WTC11 (cell line): ENCODE measurements at regions not wholly inside any gene's neighbourhood (a gene's known extent, or its start where the extent isn't known, plus 50 kb on each side); places are given as distances from the start of the nearest gene placed in this dataset.

ENCODE experiments used
- CREM ChIP-seq: sonication (generic); formaldehyde crosslinking; IDR thresholded peaks from 2 replicates; pipeline ENCODE4 v1.8.1; 2022; ENCODE audit warnings: mild to moderate bottlenecking, missing genetic modification reagents, moderate library complexity
- HMGA2 ChIP-seq: fragments of 250-450 bp; sonication (Bioruptor Pico); IDR thresholded peaks from 2 replicates; pipeline ENCODE4 v1.4.0; 2021; ENCODE audit warnings: mild to moderate bottlenecking, moderate library complexity
- TEAD4 ChIP-seq: sonication (generic); formaldehyde crosslinking; IDR thresholded peaks from 2 replicates; pipeline ENCODE4 v1.8.0; 2022; ENCODE audit warnings: mild to moderate bottlenecking, missing genetic modification reagents
- TF ChIP-seq, protein P1 (sequence below): sonication (generic); formaldehyde crosslinking; IDR thresholded peaks from 2 replicates; pipeline ENCODE4 v1.8.1; 2023; ENCODE audit warnings: mild to moderate bottlenecking, missing genetic modification reagents, moderate library complexity
- TF ChIP-seq, protein P2 (sequence below): fragments of 250-450 bp; sonication (Bioruptor Pico); IDR thresholded peaks from 2 replicates; pipeline ENCODE4 v2.1.2; 2022; ENCODE audit warnings: mild to moderate bottlenecking, moderate library complexity
- TF ChIP-seq, protein P3 (sequence below): sonication (generic); formaldehyde crosslinking; IDR thresholded peaks from 2 replicates; pipeline ENCODE4 v1.8.0; 2023; ENCODE audit warnings: mild to moderate bottlenecking, missing genetic modification reagents
- TF ChIP-seq, protein P4 (sequence below): fragments of 200-600 bp; IDR thresholded peaks from 2 replicates; pipeline ENCODE4 v1.8.0; 2022; ENCODE audit warnings: antibody characterized with exemption
- TF ChIP-seq, protein P5 (sequence below): sonication (generic); formaldehyde crosslinking; IDR thresholded peaks from 2 replicates; pipeline ENCODE4 v1.8.1; 2022; ENCODE audit warnings: missing genetic modification reagents, borderline replicate concordance
- TF ChIP-seq, protein P6 (sequence below): sonication (generic); formaldehyde crosslinking; IDR thresholded peaks from 2 replicates; pipeline ENCODE4 v1.8.0; 2022; ENCODE audit warnings: mild to moderate bottlenecking, missing genetic modification reagents

DNA sequence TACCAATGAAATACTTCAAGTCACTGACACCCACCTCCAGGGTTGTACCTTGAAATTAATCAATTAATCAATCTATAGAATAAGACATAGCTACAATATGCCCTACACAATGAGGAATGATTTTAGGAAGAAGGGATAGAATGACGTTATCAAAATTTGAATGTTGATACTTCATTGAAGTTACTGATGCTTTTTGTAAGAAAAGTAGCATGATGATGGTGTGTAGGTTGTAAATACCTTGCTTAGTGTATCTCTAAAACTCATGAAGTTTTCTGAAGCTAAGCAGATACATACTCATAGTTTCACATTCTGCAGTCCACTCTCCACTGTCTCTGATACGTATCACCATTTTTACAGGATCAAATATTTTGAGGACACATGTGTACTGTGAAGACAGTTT lies 670.4 kb upstream of the GOT2 start:
- TF ChIP-seq CREM (CRISPR knock-in tag): no peak
- TF ChIP-seq, protein P1, sequence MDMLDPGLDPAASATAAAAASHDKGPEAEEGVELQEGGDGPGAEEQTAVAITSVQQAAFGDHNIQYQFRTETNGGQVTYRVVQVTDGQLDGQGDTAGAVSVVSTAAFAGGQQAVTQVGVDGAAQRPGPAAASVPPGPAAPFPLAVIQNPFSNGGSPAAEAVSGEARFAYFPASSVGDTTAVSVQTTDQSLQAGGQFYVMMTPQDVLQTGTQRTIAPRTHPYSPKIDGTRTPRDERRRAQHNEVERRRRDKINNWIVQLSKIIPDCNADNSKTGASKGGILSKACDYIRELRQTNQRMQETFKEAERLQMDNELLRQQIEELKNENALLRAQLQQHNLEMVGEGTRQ: no peak
- TF ChIP-seq HMGA2 (CRISPR knock-in tag): no peak
- TF ChIP-seq, protein P2, sequence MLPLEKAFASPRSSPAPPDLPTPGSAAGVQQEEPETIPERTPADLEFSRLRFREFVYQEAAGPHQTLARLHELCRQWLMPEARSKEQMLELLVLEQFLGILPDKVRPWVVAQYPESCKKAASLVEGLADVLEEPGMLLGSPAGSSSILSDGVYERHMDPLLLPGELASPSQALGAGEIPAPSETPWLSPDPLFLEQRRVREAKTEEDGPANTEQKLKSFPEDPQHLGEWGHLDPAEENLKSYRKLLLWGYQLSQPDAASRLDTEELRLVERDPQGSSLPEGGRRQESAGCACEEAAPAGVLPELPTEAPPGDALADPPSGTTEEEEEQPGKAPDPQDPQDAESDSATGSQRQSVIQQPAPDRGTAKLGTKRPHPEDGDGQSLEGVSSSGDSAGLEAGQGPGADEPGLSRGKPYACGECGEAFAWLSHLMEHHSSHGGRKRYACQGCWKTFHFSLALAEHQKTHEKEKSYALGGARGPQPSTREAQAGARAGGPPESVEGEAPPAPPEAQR: no peak
- TF ChIP-seq, protein P3, sequence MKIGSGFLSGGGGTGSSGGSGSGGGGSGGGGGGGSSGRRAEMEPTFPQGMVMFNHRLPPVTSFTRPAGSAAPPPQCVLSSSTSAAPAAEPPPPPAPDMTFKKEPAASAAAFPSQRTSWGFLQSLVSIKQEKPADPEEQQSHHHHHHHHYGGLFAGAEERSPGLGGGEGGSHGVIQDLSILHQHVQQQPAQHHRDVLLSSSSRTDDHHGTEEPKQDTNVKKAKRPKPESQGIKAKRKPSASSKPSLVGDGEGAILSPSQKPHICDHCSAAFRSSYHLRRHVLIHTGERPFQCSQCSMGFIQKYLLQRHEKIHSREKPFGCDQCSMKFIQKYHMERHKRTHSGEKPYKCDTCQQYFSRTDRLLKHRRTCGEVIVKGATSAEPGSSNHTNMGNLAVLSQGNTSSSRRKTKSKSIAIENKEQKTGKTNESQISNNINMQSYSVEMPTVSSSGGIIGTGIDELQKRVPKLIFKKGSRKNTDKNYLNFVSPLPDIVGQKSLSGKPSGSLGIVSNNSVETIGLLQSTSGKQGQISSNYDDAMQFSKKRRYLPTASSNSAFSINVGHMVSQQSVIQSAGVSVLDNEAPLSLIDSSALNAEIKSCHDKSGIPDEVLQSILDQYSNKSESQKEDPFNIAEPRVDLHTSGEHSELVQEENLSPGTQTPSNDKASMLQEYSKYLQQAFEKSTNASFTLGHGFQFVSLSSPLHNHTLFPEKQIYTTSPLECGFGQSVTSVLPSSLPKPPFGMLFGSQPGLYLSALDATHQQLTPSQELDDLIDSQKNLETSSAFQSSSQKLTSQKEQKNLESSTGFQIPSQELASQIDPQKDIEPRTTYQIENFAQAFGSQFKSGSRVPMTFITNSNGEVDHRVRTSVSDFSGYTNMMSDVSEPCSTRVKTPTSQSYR (CRISPR knock-in tag): no peak
- TF ChIP-seq, protein P4, sequence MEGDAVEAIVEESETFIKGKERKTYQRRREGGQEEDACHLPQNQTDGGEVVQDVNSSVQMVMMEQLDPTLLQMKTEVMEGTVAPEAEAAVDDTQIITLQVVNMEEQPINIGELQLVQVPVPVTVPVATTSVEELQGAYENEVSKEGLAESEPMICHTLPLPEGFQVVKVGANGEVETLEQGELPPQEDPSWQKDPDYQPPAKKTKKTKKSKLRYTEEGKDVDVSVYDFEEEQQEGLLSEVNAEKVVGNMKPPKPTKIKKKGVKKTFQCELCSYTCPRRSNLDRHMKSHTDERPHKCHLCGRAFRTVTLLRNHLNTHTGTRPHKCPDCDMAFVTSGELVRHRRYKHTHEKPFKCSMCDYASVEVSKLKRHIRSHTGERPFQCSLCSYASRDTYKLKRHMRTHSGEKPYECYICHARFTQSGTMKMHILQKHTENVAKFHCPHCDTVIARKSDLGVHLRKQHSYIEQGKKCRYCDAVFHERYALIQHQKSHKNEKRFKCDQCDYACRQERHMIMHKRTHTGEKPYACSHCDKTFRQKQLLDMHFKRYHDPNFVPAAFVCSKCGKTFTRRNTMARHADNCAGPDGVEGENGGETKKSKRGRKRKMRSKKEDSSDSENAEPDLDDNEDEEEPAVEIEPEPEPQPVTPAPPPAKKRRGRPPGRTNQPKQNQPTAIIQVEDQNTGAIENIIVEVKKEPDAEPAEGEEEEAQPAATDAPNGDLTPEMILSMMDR: no peak
- TF ChIP-seq, protein P5, sequence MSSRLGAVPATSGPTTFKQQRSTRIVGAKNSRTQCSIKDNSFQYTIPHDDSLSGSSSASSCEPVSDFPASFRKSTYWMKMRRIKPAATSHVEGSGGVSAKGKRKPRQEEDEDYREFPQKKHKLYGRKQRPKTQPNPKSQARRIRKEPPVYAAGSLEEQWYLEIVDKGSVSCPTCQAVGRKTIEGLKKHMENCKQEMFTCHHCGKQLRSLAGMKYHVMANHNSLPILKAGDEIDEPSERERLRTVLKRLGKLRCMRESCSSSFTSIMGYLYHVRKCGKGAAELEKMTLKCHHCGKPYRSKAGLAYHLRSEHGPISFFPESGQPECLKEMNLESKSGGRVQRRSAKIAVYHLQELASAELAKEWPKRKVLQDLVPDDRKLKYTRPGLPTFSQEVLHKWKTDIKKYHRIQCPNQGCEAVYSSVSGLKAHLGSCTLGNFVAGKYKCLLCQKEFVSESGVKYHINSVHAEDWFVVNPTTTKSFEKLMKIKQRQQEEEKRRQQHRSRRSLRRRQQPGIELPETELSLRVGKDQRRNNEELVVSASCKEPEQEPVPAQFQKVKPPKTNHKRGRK (CRISPR knock-in tag): no peak
- TF ChIP-seq, protein P6, sequence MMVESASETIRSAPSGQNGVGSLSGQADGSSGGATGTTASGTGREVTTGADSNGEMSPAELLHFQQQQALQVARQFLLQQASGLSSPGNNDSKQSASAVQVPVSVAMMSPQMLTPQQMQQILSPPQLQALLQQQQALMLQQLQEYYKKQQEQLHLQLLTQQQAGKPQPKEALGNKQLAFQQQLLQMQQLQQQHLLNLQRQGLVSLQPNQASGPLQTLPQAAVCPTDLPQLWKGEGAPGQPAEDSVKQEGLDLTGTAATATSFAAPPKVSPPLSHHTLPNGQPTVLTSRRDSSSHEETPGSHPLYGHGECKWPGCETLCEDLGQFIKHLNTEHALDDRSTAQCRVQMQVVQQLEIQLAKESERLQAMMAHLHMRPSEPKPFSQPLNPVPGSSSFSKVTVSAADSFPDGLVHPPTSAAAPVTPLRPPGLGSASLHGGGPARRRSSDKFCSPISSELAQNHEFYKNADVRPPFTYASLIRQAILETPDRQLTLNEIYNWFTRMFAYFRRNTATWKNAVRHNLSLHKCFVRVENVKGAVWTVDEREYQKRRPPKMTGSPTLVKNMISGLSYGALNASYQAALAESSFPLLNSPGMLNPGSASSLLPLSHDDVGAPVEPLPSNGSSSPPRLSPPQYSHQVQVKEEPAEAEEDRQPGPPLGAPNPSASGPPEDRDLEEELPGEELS (CRISPR knock-in tag): no peak
- TF ChIP-seq TEAD4 (CRISPR knock-in tag): no peak
